COR-L47 (cell line): ENCODE measurements at regions not wholly inside any gene's neighbourhood (a gene's known extent, or its start where the extent isn't known, plus 50 kb on each side); places are given as distances from the start of the nearest gene placed in this dataset.

Experiments used
- DNase-seq: peaks from one replicate; lab custom pipeline; 2025; lab: John Stamatoyannopoulos, UW

DNA sequence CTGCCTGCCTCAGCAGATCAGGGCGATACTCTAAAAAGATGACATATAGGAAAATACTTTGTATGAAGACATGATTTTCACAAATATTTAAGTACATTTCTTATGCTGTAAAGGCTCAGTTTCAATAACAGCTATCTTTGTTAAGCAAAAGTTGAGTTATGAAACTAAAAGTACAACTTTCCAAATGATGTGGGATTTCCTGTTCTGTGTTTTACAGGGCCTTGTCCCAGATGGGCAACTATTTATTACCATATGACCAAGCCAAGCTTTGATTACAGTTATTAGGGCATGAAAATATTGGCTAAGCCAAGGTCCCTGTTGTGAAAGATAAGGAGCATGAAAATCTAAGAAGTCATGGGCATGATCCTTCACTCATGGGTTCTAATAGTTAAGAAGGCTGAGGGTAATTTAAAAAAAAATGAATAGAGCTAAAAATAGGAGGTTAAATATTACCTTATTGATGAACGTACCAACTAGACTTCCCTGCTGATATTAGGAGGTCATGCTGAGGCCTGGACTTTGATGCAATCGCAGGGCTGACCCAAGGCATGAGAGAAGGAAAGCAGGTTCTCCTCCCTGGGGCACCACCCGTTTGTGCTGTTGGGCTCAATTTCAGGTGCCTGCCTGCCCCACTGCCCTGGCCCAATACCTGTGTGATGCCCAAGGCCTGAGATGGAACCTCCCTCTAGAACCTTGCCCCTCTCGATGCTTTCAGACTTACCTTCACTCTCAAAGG is 294.4 kb upstream of the PRDM1 start:
- no peak for DNase-seq

- no peak for DNase-seq
Observed at GRCh38 chr6:105791179-105791578, 295.0 kb upstream of the PRDM1 start.

DNA sequence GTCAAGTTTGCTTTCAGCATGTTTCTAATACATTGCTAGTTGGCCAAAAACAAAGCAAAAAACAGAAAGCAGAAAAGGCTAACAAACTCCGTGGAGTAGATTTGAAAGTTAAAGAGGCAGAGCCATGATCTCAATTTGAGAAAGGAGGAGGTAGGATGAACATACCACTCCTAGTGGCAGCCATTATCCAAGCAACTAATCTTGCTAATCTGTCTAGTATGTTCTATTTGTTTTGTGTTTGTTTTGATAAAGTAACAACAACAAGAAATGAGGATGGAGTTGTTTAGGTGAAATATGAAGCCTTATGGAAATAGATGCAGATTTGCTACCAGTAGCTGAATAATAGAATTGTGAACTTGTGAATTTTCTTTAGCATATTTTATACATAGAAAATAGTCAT is 295.5 kb upstream of the PRDM1 start:
- DNase-seq: no peak

- no peak for DNase-seq
Observed at GRCh38 chr6:105789935-105790334, 296.2 kb upstream of the PRDM1 start.

DNA sequence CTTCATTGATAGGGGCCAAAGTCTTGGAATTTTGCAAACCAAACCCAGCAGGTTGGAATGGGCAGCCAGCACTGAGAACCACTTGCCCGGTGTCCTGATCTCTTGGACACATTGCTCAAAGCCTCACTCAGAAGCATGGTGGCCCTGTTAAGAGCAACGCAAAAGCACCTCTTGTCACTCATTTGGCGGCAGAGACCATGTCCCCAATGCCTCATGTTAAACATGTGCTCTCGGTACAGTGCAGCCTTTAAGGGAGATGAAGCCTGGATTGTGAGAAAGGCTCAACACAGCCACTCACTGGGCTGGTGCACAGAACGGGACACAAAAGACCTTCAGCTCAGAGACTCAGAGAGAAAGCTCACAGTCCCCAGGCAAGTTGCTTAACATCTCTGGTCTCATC is 298.4 kb upstream of the PRDM1 start:
- DNase-seq: no peak

DNA sequence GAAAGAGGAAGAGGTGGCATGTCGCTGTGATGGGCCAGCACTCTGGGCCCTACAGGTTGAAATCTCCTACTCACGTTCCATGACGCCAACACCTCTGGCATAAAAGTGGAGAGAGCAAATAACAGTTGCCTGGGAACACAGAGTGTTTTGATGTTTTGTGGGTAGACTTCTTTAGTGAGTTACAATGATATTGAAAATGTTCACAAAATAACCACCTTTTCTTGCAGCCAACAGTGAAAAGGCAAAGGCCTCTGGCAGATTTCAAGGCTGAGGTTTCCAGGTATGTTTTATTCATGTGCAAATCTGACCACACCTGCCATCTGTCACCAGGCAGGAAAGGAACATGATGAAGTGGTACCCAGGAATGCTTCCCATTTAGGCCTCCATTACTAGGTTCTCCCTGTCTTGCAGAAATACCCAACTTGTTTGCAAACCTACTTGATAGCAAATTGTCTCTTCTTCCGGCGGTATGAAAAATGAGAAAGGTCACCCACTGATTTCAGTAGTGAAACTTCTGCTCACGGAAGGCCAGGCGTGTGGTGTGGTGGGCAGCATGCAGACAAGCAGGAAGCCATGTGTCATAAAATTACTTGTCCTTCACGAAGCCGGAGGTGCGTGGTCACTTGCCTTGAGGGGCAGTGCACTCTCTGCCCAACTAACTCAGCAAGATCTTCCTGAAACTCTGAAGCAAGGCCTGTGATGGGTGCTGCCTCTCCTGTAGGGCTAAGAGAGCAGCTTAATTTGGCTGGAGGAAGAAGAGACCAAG is 299.1 kb upstream of the PRDM1 start:
- no peak for DNase-seq

DNA sequence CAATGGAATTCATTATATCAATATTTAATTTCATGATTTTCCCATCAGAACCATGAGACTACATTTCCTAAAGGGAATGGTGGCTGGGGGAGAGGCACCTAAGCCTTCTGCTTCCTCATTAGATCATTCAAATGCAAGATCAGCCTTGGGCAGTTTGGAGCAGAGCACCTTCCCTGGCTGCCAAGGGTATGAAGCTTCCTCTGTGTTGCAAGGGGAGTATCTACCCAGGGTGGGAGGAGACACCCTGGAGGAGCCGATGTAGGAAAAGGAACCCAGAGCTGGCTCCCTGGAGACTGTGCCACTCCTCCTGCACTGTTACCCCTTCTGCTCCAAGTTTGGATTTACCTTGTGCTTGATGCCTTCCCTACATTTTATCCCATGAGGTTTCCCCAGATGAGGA is 299.7 kb upstream of the PRDM1 start:
- DNase-seq: no peak

GRCh38 chr6:105785066-105785811 is 300.9 kb upstream of the PRDM1 start:
- no peak for DNase-seq

DNA sequence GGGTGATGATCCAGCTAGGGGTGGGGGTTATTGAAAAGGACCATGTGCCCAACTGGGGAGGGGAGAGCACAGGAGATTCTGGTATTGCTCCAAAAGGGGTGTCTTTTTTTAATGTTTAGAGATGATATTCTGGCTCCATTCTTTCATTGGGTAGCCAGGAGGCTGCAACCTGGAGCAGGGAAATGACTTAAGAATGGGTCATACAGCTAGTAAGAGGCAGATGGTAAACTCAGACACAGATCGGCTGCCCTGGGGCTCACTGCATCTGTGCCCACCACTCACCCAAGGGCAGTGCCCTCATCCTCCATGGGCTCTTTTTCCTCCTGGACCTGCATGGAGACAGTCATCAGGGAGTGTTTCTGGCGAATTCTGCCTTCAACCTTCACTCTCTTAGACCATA is 302.0 kb upstream of the PRDM1 start:
- DNase-seq: no peak

- no peak for DNase-seq
Observed at GRCh38 chr6:105783333-105783935, 302.7 kb upstream of the PRDM1 start.

DNA sequence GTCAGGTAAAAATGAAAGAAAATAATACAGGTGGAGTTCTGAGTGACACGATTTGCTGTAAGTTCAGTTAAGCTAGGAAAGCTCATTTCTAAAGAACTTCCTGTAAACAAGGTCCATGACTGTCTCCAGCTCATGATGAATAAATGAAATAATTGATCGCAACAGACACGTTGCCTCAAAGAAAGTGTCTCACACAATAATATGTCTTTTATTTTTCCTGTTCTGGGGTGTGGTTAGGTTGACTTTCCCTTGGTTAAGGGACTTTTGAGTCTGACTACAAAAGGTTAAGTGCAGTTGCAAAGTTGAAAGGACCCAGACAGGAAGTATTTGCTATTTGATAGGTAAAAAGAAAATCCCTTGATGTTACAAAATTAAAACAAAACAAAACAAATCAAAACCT is 304.2 kb upstream of the PRDM1 start:
- DNase-seq: no peak

DNA sequence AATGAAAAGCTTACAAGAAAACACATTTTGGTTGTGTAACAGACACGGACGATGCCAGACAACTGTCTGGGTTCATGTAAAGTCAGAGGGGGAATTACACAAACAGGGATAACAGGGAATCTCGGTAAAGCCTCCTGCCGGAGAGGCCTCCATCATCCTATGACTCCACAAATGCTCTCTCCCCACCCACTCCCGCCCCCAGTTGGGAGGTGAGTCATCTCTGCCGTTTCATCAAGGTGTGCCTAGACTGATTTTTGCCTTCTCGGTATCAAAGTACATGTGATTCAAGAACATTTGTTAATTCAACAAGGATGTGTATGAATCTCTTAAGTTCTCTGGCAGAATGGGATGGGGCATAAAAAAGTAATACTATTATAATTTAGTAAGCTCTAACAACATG is 304.9 kb upstream of the PRDM1 start:
- DNase-seq: no peak

- no peak for DNase-seq
Observed at GRCh38 chr6:105780146-105780860, 305.8 kb upstream of the PRDM1 start.

DNA sequence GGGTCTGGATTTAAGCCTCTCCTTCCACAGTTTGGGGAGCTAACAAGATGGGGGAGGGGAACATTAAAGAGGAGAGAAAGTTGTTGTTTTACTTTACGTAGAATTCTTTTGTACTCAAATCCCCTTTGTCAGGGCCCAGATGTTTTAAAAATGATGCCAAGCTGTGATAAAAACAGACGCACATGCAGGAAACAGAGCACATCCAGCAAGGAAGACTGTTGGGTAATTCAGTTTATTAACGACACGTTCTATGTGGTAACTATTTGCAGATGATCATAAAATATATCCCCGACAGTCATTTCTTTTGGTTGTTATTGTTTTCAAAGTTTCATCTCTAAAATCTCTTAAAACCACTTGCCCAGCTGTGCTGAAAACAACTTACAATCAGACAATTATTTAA is 307.0 kb upstream of the PRDM1 start:
- DNase-seq: no peak

GRCh38 chr6:105775095-105775494 is 311.0 kb upstream of the PRDM1 start:
- no peak for DNase-seq

GRCh38 chr6:105774247-105774646 is 311.9 kb upstream of the PRDM1 start:
- DNase-seq: no peak

DNA sequence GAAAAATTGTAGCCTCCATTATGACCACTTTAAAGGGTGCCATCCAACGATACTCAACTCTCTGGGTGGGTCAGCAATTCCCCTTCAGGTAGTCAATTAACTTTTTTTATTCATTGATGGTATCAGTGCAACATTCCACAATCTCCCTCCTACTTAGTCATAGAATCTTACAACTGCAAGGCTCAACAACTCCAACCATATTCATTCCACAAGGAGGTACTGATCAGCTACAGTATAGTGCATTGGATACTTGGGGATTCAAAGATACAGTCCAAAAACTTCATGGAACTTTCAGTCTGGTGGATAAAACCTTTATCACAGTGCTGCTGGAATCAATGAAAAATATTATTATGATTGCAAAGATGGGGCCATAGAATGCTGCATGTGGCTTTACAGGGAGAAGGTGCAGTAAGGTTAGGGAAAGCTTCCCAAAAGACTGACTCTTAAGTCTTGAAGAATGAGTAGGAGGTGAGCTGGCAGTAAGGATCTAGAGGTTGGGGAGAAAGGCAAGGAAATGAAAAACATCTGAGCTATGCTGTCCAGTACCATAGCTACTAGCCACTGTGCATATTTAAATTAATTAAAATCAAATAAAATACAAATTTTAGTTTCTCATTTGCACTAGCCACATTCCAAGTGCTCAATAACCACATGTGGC is 314.7 kb upstream of the PRDM1 start:
- DNase-seq: no peak

DNA sequence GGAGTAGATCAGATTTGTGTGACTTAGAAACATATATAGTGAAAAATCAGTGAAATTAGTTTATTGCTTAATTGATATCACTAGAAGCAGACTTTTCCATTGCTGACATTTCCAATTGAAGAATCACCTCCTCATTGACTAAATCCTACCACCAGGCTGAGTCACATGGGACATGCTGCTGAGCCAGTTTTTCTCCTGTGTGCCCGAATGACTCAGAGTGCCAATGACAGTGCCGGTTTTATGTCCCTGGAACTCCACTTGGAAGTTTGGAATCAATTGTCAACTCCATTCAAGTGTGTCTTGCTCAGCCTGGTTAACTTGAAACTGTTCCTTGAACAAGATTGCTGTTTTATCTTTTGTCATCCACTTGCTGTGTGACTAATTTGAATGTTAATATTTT is 316.1 kb upstream of the PRDM1 start:
- DNase-seq: no peak

DNA sequence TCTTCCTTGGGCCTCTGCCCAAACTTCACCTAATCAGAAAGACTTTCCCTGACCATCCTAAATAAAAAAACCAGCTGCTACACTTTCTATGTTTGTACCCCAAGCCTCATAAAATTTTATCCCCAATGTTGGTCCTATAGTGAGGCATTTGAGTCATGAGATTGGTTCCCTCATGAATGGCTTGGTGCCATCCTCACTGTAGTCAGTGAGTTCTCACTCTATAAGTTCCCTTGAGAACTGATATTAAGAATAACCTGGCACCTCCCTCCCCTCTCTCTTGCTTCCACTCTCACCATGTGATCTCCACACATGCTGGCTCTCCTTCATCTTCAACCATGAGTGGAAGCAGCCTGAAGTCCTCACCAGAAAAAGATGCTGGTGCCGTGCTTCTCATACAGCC is 316.9 kb upstream of the PRDM1 start:
- DNase-seq: no peak

DNA sequence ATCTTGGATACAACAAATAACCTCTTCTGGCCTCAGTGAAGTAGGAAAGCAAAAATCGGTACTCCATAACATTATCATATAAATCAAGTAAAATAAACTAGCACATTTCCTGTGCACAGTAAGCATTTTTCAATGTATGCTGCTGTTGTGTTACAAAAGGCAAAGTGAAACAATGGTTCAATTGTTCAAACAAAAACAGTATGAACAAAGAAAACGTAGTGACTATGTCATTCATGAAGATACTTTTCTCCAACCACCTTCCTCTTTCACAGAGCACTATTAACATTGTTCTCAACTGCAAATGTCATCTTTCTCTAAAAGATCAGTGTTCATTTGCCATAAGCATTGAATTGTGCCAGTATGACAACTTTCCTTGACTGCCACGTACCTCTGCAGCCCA is 318.6 kb upstream of the PRDM1 start:
- no peak for DNase-seq

GRCh38 chr6:105765239-105765638 is 320.9 kb upstream of the PRDM1 start:
- DNase-seq: no peak
